ENCODE measurements at regions not wholly inside any gene's neighbourhood (a gene's known extent, or its start where the extent isn't known, plus 50 kb on each side); places are given as distances from the start of the nearest gene placed in this dataset.

DNA sequence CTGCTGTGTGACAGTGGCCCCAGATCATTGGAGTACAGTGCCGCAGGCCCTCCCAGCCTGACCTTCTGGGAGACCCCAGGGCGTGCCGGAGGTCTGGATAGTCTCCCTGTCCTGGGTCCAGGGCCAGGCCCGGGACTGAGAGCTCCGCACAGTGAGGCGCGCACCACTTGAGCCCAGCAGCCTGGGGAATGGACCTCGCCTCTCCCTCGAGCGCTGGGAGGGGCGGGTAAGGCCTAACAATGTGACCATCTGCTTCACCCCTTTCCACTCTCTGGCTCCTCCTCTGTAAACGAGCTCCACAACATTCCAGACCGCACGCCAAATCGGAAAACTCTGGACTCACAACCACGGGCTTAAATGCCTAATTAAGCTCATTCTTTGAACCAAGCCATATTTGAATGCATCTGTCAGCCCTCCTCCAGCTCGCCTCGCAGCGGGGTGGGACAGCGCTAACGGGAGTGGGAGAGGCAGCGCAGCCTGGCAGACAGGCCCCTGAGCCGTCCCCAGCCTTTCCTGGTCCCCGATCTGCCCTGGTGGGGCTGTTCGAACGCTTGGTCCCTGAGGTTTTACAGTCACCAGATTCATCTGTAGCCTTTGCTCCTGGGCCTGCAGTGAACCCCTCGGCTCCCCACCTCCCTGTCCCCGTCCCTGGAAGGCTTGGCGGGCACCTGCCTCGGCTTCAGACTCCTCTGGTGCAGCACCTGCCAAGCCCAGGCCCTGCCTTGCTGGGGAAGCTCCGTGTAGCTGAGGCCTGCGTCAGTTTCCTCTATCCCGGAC lies 120.7 kb upstream of the VSTM2B start:
- TF ChIP-seq CTCF (IDR thresholded peaks at IDR 0.05) (no peak), EP300 (IDR thresholded peaks at IDR 0.05) (no peak), POLR2A (IDR thresholded peaks at IDR 0.05) (no peak), POLR2AphosphoS5 (IDR thresholded peaks at IDR 0.05) (no peak)
